Lower leg skin (tissue), 4 donors: ENCODE measurements at regions not wholly inside any gene's neighbourhood (a gene's known extent, or its start where the extent isn't known, plus 50 kb on each side); places are given as distances from the start of the nearest gene placed in this dataset.
A peak's percentile ranks its signal among the peaks of the same experiment; 100 is the strongest.

ENCODE experiments used
- DNase-seq, 2 donors: peaks; one replicate each; pipeline ENCODE4 v3.0.0-alpha.2; 2019; ENCODE audit warnings: low spot score in 2 of 2
- H3K4me3 ChIP-seq: fragments of 200-600 bp; sonication (generic); 2 replicates; pipeline ENCODE4 v1.5.1; 2017; ENCODE audit warnings: mild to moderate bottlenecking, low read depth; ENCODE audit not compliant: poor library complexity, severe bottlenecking
- POLR2A ChIP-seq, 2 donors: fragments of 450-650 bp; IDR thresholded peaks; one replicate each; pipeline ENCODE4 v1.6.1; 2016 to 2017; ENCODE audit warnings: antibody characterized with exemption in 2 of 2, mild to moderate bottlenecking in 1 of 2, moderate library complexity in 1 of 2
- WGBS, 2 donors: methylation state at CpG; one replicate each; pipeline ENCODE4 v1.1.5; 2018; 5-methylcytosine and 5-hydroxymethylcytosine counted together
- intact Hi-C: fragments of 100-400 bp; cut with DNase I; formaldehyde crosslinking; loops from one replicate; pipeline ENCODE4 v1.15.0; 2023; ENCODE audit warnings: low total_unique reads
- TF ChIP-seq, protein P1 (sequence below), 3 donors: fragments of 450-650 bp; IDR thresholded peaks; one replicate each; pipeline ENCODE4 v1.5.1; 2016; ENCODE audit warnings: antibody characterized with exemption in 3 of 3, mild to moderate bottlenecking in 3 of 3, moderate library complexity in 2 of 3

DNA sequence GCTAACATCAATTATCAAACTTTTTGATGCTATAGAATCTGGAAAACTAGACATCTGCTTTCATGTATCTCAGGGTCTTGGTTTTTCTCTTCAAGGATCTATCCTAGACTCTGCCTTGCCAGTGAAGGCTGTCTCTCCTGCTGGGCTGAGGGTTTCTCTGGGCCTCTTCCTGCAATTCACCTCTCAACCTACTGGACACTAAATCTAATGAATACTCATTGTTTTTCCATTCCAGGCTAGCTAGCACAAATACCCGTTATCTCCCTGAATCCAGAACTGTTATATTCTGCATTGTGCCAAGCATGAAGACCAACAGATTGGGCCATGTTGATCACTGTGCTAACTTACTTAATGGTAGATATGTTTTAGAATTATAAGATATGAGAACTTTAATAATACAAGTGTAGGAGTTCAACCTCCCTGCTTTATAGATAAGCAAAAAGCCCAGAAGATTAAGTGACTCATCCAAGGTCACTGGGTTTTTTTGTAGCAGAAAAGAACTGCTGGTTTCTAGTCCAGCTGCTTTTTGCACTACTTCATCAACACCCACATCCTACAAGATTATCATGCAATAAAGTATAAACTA, 56.5 kb upstream of the RNF38 start:
- 80 to 94% methylated on average over 1 of the region's 1 CpG for WGBS, 2 donors
- intact Hi-C loops = loop anchor here (10.0 kb wide), 1 partner anchor 52 kb away; the partner anchor contains the start of gene RNF38
- DNase-seq = no peak
- H3K4me3 ChIP-seq = no peak overlapping the region
- no peak for TF ChIP-seq POLR2A (IDR thresholded peaks at IDR 0.05)
- TF ChIP-seq, protein P1, sequence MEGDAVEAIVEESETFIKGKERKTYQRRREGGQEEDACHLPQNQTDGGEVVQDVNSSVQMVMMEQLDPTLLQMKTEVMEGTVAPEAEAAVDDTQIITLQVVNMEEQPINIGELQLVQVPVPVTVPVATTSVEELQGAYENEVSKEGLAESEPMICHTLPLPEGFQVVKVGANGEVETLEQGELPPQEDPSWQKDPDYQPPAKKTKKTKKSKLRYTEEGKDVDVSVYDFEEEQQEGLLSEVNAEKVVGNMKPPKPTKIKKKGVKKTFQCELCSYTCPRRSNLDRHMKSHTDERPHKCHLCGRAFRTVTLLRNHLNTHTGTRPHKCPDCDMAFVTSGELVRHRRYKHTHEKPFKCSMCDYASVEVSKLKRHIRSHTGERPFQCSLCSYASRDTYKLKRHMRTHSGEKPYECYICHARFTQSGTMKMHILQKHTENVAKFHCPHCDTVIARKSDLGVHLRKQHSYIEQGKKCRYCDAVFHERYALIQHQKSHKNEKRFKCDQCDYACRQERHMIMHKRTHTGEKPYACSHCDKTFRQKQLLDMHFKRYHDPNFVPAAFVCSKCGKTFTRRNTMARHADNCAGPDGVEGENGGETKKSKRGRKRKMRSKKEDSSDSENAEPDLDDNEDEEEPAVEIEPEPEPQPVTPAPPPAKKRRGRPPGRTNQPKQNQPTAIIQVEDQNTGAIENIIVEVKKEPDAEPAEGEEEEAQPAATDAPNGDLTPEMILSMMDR (IDR thresholded peaks at IDR 0.05) = no peak

DNA sequence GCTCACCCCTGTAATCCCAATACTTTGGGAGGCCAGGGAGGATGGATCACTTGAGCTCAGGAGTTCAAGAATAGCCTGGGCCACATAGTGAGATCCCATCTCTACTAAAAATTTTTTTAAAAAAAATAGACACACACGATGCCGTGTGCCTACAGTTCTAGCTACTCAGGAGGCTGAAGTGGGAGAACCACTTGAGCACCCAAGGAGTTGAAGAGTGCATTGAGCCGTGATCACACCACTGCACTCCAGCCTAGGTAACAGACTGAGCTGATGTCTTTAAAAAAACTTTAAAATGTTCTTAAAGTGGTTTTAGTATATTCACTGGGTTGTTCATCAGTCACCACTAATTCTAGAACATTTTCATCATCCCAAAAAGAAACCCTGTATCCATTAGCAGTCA, 51.9 kb upstream of the RNF38 start:
- intact Hi-C loops = loop anchor here (10.0 kb wide), 1 partner anchor 47 kb away; the partner anchor contains the start of gene RNF38
- 93 to 94% methylated on average over 3 of the region's 3 CpGs for WGBS, 2 donors
- no peak overlapping the region for H3K4me3 ChIP-seq
- TF ChIP-seq POLR2A (IDR thresholded peaks at IDR 0.05) = no peak
- TF ChIP-seq, protein P1 (IDR thresholded peaks at IDR 0.05) = no peak
- DNase-seq = no peak

DNA sequence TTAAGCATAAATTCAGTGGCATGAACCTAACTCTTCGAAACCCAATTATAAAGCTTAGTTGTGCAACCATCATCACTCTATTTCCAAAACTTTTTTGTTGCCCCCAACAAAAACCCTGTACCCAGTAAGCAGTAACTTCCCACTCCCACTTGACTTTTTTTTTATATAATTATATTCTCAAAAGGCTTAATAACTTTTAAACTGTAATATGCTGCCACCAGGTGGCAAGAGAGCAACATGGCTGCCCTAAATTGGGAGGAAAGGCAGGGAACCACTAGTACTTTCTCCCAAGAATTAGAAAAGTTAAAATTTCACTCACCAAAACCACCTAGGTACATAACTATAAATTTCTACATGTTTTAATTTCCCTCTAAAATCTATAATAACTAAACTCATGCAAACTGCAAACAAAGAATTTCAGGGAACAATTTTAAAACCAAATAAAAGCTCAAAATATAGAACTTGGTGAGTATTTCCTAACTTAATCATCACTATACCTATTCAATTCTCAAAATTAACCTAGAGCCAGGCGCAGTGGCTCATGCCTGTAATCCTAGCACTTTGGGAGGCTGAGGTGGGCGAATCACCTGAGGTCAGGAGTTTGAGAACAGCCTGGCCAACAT, 50.2 kb upstream of the RNF38 start:
- DNase-seq = no peak
- TF ChIP-seq, protein P1 (IDR thresholded peaks at IDR 0.05) = peak in 1 of 3 donors; percentile 47
- TF ChIP-seq POLR2A (IDR thresholded peaks at IDR 0.05) = no peak
- no peak overlapping the region for H3K4me3 ChIP-seq
- intact Hi-C loops = loop anchor here (10.0 kb wide), 1 partner anchor 45 kb away; the partner anchor contains the start of gene RNF38
- WGBS, 2 donors = 90% methylated on average over 3 of the region's 3 CpGs
